Right lobe of liver (tissue), 6 donors: ENCODE measurements at regions not wholly inside any gene's neighbourhood (a gene's known extent, or its start where the extent isn't known, plus 50 kb on each side); places are given as distances from the start of the nearest gene placed in this dataset.

Experiments used
- ATAC-seq, 4 donors: fragments of 200-7000 bp; cut with Tn5 transposase; one replicate each; pipeline ENCODE4 v1.9.1; 2020; ENCODE audit warnings: mild to moderate bottlenecking in 4 of 4, moderate library complexity in 4 of 4
- DNase-seq, 3 donors: peaks; one replicate each; pipeline ENCODE4 v3.0.0-alpha.2; 2020
- H3K27ac ChIP-seq, 3 donors: fragments of 200-600 bp; one replicate each; pipeline ENCODE4 v1.8.0; 2022
- H3K27me3 ChIP-seq, 2 donors: fragments of 200-600 bp; one replicate each; pipeline ENCODE4 v1.8.0; 2022
- H3K36me3 ChIP-seq, 4 donors: fragments of 200-600 bp; sonication (generic) in 1 of 4; one replicate each; pipeline versions ENCODE4 v1.5.1 to v1.8.0; 2017 to 2022; ENCODE audit warnings: control low read depth in 1 of 4
- H3K4me1 ChIP-seq, 4 donors: fragments of 200-600 bp; sonication (generic) in 1 of 4; one replicate each; pipeline versions ENCODE4 v1.5.1 to v1.8.0; 2017 to 2022; ENCODE audit warnings: control low read depth in 1 of 4
- H3K4me3 ChIP-seq, 3 donors: fragments of 200-600 bp; one replicate each; pipeline ENCODE4 v1.8.0; 2022
- H3K9me3 ChIP-seq, 4 donors: fragments of 200-600 bp; sonication (generic) in 1 of 4; one replicate each; pipeline versions ENCODE4 v1.5.1 to v1.8.0; 2017 to 2022; ENCODE audit warnings: control low read depth in 1 of 4
- CTCF ChIP-seq, 4 donors: fragments of 200-600 bp in 3 of 4; fragments of 450-650 bp in 1 of 4; IDR thresholded peaks; one replicate each; pipeline versions ENCODE4 v1.5.1 to v1.8.0; 2016 to 2022; ENCODE audit warnings: antibody characterized with exemption in 4 of 4, mild to moderate bottlenecking in 2 of 4
- POLR2A ChIP-seq: fragments of 450-650 bp; IDR thresholded peaks from one replicate; pipeline ENCODE4 v1.6.1; 2017; ENCODE audit warnings: antibody characterized with exemption, mild to moderate bottlenecking
- WGBS: methylation state at CpG from one replicate; pipeline ENCODE4 v1.1.6; 2018; ENCODE audit warnings: low coverage, low lambda C conversion rate; ENCODE audit not compliant: insufficient coverage; ENCODE audit errors: missing lambda C conversion rate; 5-methylcytosine and 5-hydroxymethylcytosine counted together
- intact Hi-C, 2 donors: fragments of 100-400 bp; cut with DNase I; formaldehyde crosslinking; loops; one replicate each; pipeline versions ENCODE4 v1.11.2 to v1.14.1; 2022
- donor health status: DM: no; HTN: yes; CAD: no.
- donor health status: DM: no; HTN: no; CAD: no.
- donor health status: DM: no; HTN: no; CAD: no.
- donor health status: DM: no; HTN: yes; CAD: no.
- donor health status: DM: no; HTN: yes; CAD: no.

- no peak overlapping the region for H3K4me3 ChIP-seq
- no peaks in the 10 kb centered on the region for H3K27me3 ChIP-seq
- H3K36me3 ChIP-seq: no peaks in the 10 kb centered on the region
- intact Hi-C loops: no loop called here
- TF ChIP-seq CTCF (IDR thresholded peaks at IDR 0.05) (no peak), POLR2A (no peak)
- H3K4me1 ChIP-seq: no peaks in the 10 kb centered on the region
- ATAC-seq: no peak
- WGBS: 49% methylated on average over 3 of the region's 3 CpGs
- H3K9me3 ChIP-seq: no peaks in the 10 kb centered on the region
- no peak for DNase-seq
- H3K27ac ChIP-seq: no peak overlapping the region
Measured at GRCh38 chr2:122736279-122736678, 980.8 kb downstream of the TSN start.

GRCh38 chr2:122737429-122738077 is 982.1 kb downstream of the TSN start:
- Histone ChIP-seq H3K27ac (no peak overlapping the region), H3K9me3 (no peaks in the 10 kb centered on the region), H3K27me3 (no peaks in the 10 kb centered on the region), H3K36me3 (no peaks in the 10 kb centered on the region), H3K4me1 (no peaks in the 10 kb centered on the region), H3K4me3 (no peak overlapping the region)
- no peak for DNase-seq
- WGBS: 52% methylated on average over 7 of the region's 7 CpGs
- ATAC-seq: peak in 1 of 4 donors; percentile 46
- TF ChIP-seq POLR2A (no peak), CTCF (IDR thresholded peaks at IDR 0.05) (no peak)
- intact Hi-C loops: no loop called here

- no peak for ATAC-seq
- Histone ChIP-seq H3K27me3 (no peaks in the 10 kb centered on the region), H3K27ac (no peak overlapping the region), H3K4me3 (no peak overlapping the region), H3K4me1 (no peaks in the 10 kb centered on the region), H3K36me3 (no peaks in the 10 kb centered on the region), H3K9me3 (no peaks in the 10 kb centered on the region)
- intact Hi-C loops: loop anchor here in 1 of 2 donors (10.0 kb wide), 1 partner anchor 305 kb away; no protein-coding TSS in a partner anchor
- DNase-seq: no peak
- no peak for TF ChIP-seq CTCF (IDR thresholded peaks at IDR 0.05)
- no peak for TF ChIP-seq POLR2A
- WGBS: 71% methylated on average over 5 of the region's 5 CpGs
Measured at GRCh38 chr2:122739732-122740593, 984.5 kb downstream of the TSN start.

GRCh38 chr2:122740594-122740948 is 985.1 kb downstream of the TSN start:
- ATAC-seq: no peak
- Histone ChIP-seq H3K4me1 (no peaks in the 10 kb centered on the region), H3K27ac (no peak overlapping the region), H3K36me3 (no peaks in the 10 kb centered on the region), H3K27me3 (no peaks in the 10 kb centered on the region), H3K4me3 (no peak overlapping the region), H3K9me3 (no peaks in the 10 kb centered on the region)
- intact Hi-C loops: loop anchor here in 1 of 2 donors (10.0 kb wide), 1 partner anchor 306 kb away; no protein-coding TSS in a partner anchor
- TF ChIP-seq POLR2A (no peak), CTCF (IDR thresholded peaks at IDR 0.05) (no peak)
- 100% methylated on average over 1 of the region's 1 CpG for WGBS
- DNase-seq: no peak
